ENCODE measurements at regions not wholly inside any gene's neighbourhood (a gene's known extent, or its start where the extent isn't known, plus 50 kb on each side); places are given as distances from the start of the nearest gene placed in this dataset.

GRCh38 chr18:10367836-10368235, 86.6 kb upstream of the APCDD1 start:
- no peak for TF ChIP-seq CTCF (IDR thresholded peaks at IDR 0.05; ENCODE audit: poor library complexity)
- TF ChIP-seq EZH2 (IDR thresholded peaks at IDR 0.05; ENCODE audit: borderline replicate concordance): no peak

Data from hepatocyte (in vitro differentiated cells).